ENCODE measurements at regions not wholly inside any gene's neighbourhood (a gene's known extent, or its start where the extent isn't known, plus 50 kb on each side); places are given as distances from the start of the nearest gene placed in this dataset.

GRCh38 chr9:71515626-71516025 is 252.7 kb downstream of the CEMIP2 start:
- TF ChIP-seq EZH2 (IDR thresholded peaks at IDR 0.05; ENCODE audit: low read depth, low read length, severe bottlenecking) (no peak), TEAD4 (IDR thresholded peaks at IDR 0.05; ENCODE audit: low read depth, low read length) (no peak), CTCF (IDR thresholded peaks at IDR 0.05; ENCODE audit: control extremely low read depth in 1 of 3, insufficient read depth in 1 of 3, low read depth in 1 of 3, low read length in 3 of 3) (no peak), MAX (IDR thresholded peaks at IDR 0.05) (no peak), GTF2F1 (IDR thresholded peaks at IDR 0.05; ENCODE audit: borderline replicate concordance, low read depth, low read length) (no peak)
